PC-9 (cell line): ENCODE measurements at regions not wholly inside any gene's neighbourhood (a gene's known extent, or its start where the extent isn't known, plus 50 kb on each side); places are given as distances from the start of the nearest gene placed in this dataset.

Source experiments
- BruUV-seq: library from RNA; stranded (reverse); fragments of 400-500 nt; replicated peaks from 2 replicates; lab custom pipeline; 2021; lab: Mats Ljungman, UMichigan
- CTCF ChIA-PET: fragments of 300-600 bp; sonication (Branson Sonifier 250); formaldehyde crosslinking; loops from one replicate; lab custom pipeline; 2022; ENCODE audit warnings: antibody characterized with exemption; lab: Charles Lee
- POLR2A ChIA-PET: fragments of 300-600 bp; sonication (Branson Sonifier 250); formaldehyde crosslinking; loops from one replicate; lab custom pipeline; 2022; ENCODE audit warnings: antibody characterized with exemption; ENCODE audit not compliant: unreplicated experiment; lab: Charles Lee
- DNase-seq, 2 experiments: peaks; one replicate each; pipeline versions ENCODE4 v3.0.0 to v3.0.0-alpha.2; 2015 to 2022; ENCODE audit warnings: mixed read lengths in 1 of 2
- H2AFZ ChIP-seq: fragments of 200-600 bp; sonication (generic); 2 replicates; pipeline ENCODE4 v1.8.1; 2017; ENCODE audit warnings: antibody characterized with exemption
- H3F3A ChIP-seq: fragments of 200-600 bp; sonication (generic); 2 replicates; pipeline ENCODE4 v1.8.1; 2017; ENCODE audit warnings: antibody characterized with exemption, mild to moderate bottlenecking, low read depth; ENCODE audit not compliant: insufficient read depth
- H3K27ac ChIP-seq: fragments of 200-600 bp; sonication (generic); 2 replicates; pipeline ENCODE4 v1.6.1; 2016; ENCODE audit warnings: mixed run types
- H3K27me3 ChIP-seq: fragments of 200-600 bp; sonication (generic); 2 replicates; pipeline ENCODE4 v1.6.1; 2016; ENCODE audit warnings: low read depth, mixed run types; ENCODE audit not compliant: insufficient read depth
- H3K36me3 ChIP-seq: fragments of 200-600 bp; sonication (generic); 2 replicates; pipeline ENCODE4 v1.6.1; 2016; ENCODE audit warnings: low read depth, mixed run types
- H3K4me1 ChIP-seq: fragments of 200-600 bp; sonication (generic); replicated peaks from 2 replicates; pipeline ENCODE4 v1.6.1; 2016; ENCODE audit warnings: mixed run types; ENCODE audit not compliant: insufficient read depth
- H3K4me2 ChIP-seq: fragments of 200-600 bp; sonication (generic); 2 replicates; pipeline ENCODE4 v1.6.1; 2017; ENCODE audit warnings: mixed run types
- H3K4me3 ChIP-seq: fragments of 200-600 bp; sonication (generic); 2 replicates; pipeline ENCODE4 v1.6.1; 2016; ENCODE audit warnings: mixed run types
- H3K79me2 ChIP-seq: fragments of 200-600 bp; sonication (generic); 2 replicates; pipeline ENCODE4 v1.6.1; 2017; ENCODE audit warnings: low read depth, mixed run types
- H3K9me2 ChIP-seq: fragments of 200-600 bp; sonication (generic); 2 replicates; pipeline ENCODE4 v1.8.1; 2017; ENCODE audit warnings: mild to moderate bottlenecking; ENCODE audit not compliant: insufficient read depth
- H3K9me3 ChIP-seq: fragments of 200-600 bp; sonication (generic); 2 replicates; pipeline ENCODE4 v1.8.1; 2016; ENCODE audit warnings: low read depth; ENCODE audit not compliant: insufficient read depth
- H4K20me1 ChIP-seq: fragments of 200-600 bp; sonication (generic); 2 replicates; pipeline ENCODE4 v1.8.1; 2017; ENCODE audit not compliant: insufficient read depth
- EZH2 ChIP-seq: fragments of 200-600 bp; sonication (generic); IDR thresholded peaks from 2 replicates; pipeline ENCODE4 v1.8.0; 2017; ENCODE audit warnings: antibody characterized with exemption, low read depth
- intact Hi-C: fragments of 100-400 bp; cut with micrococcal nuclease; formaldehyde crosslinking; loops from one replicate; pipeline ENCODE4 v1.10.0; 2022; ENCODE audit not compliant: unreplicated experiment
- TF ChIP-seq, protein P1 (sequence below): fragments of 200-600 bp; sonication (generic); conservative IDR thresholded peaks from 2 replicates; pipeline ENCODE4 v1.6.1; 2017; ENCODE audit warnings: mixed run types, antibody characterized with exemption, mild to moderate bottlenecking, moderate library complexity

GRCh38 chr11:122176651-122177050 lies 60.6 kb upstream of the BLID start:
- Histone ChIP-seq H2AFZ (no peak overlapping the region), H3K79me2 (peaks cover 80% of the 10 kb centered on the region), H3K36me3 (peaks cover 53% of the 10 kb centered on the region), H3K9me2 (no peaks in the 10 kb centered on the region), H3K4me1 (peaks cover 59% of the 10 kb centered on the region), H3K27me3 (no peaks in the 10 kb centered on the region), H3K27ac (no peak overlapping the region), H3K4me2 (peak overlapping the region; percentile 81), H4K20me1 (no peaks in the 10 kb centered on the region), H3K9me3 (peaks cover 3% of the 10 kb centered on the region; the same call in 1 of the 2 replicates), H3F3A (peaks cover 26% of the 10 kb centered on the region), H3K4me3 (peak overlapping the region; percentile 64; the same call in 1 of the 2 replicates)
- BruUV-seq, result no TSS peak
- TF ChIP-seq, protein P1, sequence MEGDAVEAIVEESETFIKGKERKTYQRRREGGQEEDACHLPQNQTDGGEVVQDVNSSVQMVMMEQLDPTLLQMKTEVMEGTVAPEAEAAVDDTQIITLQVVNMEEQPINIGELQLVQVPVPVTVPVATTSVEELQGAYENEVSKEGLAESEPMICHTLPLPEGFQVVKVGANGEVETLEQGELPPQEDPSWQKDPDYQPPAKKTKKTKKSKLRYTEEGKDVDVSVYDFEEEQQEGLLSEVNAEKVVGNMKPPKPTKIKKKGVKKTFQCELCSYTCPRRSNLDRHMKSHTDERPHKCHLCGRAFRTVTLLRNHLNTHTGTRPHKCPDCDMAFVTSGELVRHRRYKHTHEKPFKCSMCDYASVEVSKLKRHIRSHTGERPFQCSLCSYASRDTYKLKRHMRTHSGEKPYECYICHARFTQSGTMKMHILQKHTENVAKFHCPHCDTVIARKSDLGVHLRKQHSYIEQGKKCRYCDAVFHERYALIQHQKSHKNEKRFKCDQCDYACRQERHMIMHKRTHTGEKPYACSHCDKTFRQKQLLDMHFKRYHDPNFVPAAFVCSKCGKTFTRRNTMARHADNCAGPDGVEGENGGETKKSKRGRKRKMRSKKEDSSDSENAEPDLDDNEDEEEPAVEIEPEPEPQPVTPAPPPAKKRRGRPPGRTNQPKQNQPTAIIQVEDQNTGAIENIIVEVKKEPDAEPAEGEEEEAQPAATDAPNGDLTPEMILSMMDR, result no peak
- no peak for TF ChIP-seq EZH2
- POLR2A ChIA-PET, result no interaction called here
- no peak for DNase-seq
- intact Hi-C loops, result no loop called here
- CTCF ChIA-PET, result no interaction called here

- Histone ChIP-seq H3K36me3 (peaks cover 64% of the 10 kb centered on the region), H3K27ac (no peak overlapping the region), H3K4me2 (peak overlapping the region; percentile 81), H3K79me2 (peaks cover 92% of the 10 kb centered on the region), H4K20me1 (no peaks in the 10 kb centered on the region), H2AFZ (no peak overlapping the region), H3K4me1 (peaks cover 53% of the 10 kb centered on the region), H3K9me3 (0 out of 2 replicates have a peak, but pooled peaks cover 9% of the 10 kb centered on the region), H3K9me2 (no peaks in the 10 kb centered on the region), H3K4me3 (0 out of 2 replicates have a peak overlapping the region, but pooled peaks have one; percentile 4), H3F3A (peaks cover 15% of the 10 kb centered on the region; the same call in 1 of the 2 replicates), H3K27me3 (no peaks in the 10 kb centered on the region)
- TF ChIP-seq, protein P1, result no peak
- no peak for TF ChIP-seq EZH2
- POLR2A ChIA-PET, result no interaction called here
- no TSS peak for BruUV-seq
- CTCF ChIA-PET, result interaction anchor here (0.6 kb wide), 1 partner anchor 66 kb away, joined by 3 read pairs; no protein-coding TSS in a partner anchor
- DNase-seq, result no peak
- intact Hi-C loops, result no loop called here
Observed at GRCh38 chr11:122175306-122175705, 59.3 kb upstream of the BLID start.

- Histone ChIP-seq H3K79me2 (peaks cover 94% of the 10 kb centered on the region), H3K27me3 (no peaks in the 10 kb centered on the region), H3K9me2 (no peaks in the 10 kb centered on the region), H3K9me3 (0 out of 2 replicates have a peak, but pooled peaks cover 11% of the 10 kb centered on the region), H3K4me3 (no peak overlapping the region), H3F3A (peaks cover 4% of the 10 kb centered on the region; the same call in 1 of the 2 replicates), H2AFZ (no peak overlapping the region), H3K4me1 (peaks cover 52% of the 10 kb centered on the region), H4K20me1 (no peaks in the 10 kb centered on the region), H3K36me3 (peaks cover 81% of the 10 kb centered on the region), H3K4me2 (peak overlapping the region; percentile 18; the same call in 1 of the 2 replicates), H3K27ac (no peak overlapping the region)
- CTCF ChIA-PET, result no interaction called here
- no peak for DNase-seq
- intact Hi-C loops, result no loop called here
- BruUV-seq, result no TSS peak
- TF ChIP-seq, protein P1, result no peak
- TF ChIP-seq EZH2, result no peak
- POLR2A ChIA-PET, result no interaction called here
Observed at GRCh38 chr11:122173587-122173986, 57.6 kb upstream of the BLID start.
